AG04450 (cell line): ENCODE measurements at regions not wholly inside any gene's neighbourhood (a gene's known extent, or its start where the extent isn't known, plus 50 kb on each side); places are given as distances from the start of the nearest gene placed in this dataset.

Experiments
- CTCF ChIA-PET: fragments of 300-600, 350-600 bp; formaldehyde crosslinking; extraction: SDS; loops from one replicate; lab custom pipeline; 2022; ENCODE audit warnings: antibody characterized with exemption, inconsistent platforms; lab: Charles Lee
- POLR2A ChIA-PET: fragments of 350-600 bp; formaldehyde crosslinking; extraction: SDS; loops from one replicate; lab custom pipeline; 2021; ENCODE audit warnings: antibody characterized with exemption, inconsistent platforms; lab: Yijun Ruan, JAX
- DNase-seq: peaks from one replicate; pipeline ENCODE4 v3.0.0-alpha.2; 2011; ENCODE audit warnings: low read depth, low spot score
- H3K27ac ChIP-seq: one replicate; pipeline ENCODE4 v1.5.1; 2012; ENCODE audit warnings: low read depth, low read length, control low read depth
- H3K27me3 ChIP-seq: one replicate; pipeline ENCODE4 v1.6.0; 2012; ENCODE audit warnings: low read length; ENCODE audit not compliant: control insufficient read depth, insufficient read depth
- H3K4me3 ChIP-seq: 2 replicates; pipeline ENCODE4 v1.5.1; 2011; ENCODE audit warnings: mild to moderate bottlenecking, low read depth, low read length, control low read depth
- H3K9me3 ChIP-seq: 2 replicates; pipeline ENCODE4 v1.5.1; 2012; ENCODE audit warnings: low read length; ENCODE audit not compliant: control insufficient read depth, insufficient read depth
- TF ChIP-seq, protein P1 (sequence below): IDR thresholded peaks from 2 replicates; pipeline ENCODE4 v1.5.1; 2011; ENCODE audit warnings: low read depth, low read length, control low read depth, inconsistent platforms

DNA sequence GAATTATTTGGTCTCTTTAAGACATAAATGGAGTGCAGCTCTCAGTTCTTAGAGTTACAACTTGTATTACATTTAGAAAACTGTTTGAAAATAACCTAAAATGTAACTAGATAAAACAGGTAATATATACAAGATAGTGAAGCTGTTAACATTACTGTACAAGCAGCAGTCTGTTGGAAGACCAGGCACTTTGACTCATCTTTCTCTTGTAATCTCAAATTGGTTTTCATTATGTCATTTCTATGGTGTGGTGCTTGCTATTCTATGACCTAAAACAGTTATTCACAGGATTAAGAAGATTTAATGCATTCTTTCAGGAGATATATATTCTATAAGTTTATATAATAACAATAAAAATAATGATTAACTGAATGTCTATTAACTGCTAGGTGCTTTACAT, 282.5 kb upstream of the PITX2 start:
- H3K4me3 ChIP-seq, result no peak overlapping the region
- CTCF ChIA-PET, result no interaction called here
- H3K27me3 ChIP-seq, result no peaks in the 10 kb centered on the region
- TF ChIP-seq, protein P1, sequence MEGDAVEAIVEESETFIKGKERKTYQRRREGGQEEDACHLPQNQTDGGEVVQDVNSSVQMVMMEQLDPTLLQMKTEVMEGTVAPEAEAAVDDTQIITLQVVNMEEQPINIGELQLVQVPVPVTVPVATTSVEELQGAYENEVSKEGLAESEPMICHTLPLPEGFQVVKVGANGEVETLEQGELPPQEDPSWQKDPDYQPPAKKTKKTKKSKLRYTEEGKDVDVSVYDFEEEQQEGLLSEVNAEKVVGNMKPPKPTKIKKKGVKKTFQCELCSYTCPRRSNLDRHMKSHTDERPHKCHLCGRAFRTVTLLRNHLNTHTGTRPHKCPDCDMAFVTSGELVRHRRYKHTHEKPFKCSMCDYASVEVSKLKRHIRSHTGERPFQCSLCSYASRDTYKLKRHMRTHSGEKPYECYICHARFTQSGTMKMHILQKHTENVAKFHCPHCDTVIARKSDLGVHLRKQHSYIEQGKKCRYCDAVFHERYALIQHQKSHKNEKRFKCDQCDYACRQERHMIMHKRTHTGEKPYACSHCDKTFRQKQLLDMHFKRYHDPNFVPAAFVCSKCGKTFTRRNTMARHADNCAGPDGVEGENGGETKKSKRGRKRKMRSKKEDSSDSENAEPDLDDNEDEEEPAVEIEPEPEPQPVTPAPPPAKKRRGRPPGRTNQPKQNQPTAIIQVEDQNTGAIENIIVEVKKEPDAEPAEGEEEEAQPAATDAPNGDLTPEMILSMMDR, result no peak
- DNase-seq, result no peak
- POLR2A ChIA-PET, result no interaction called here
- no peak overlapping the region for H3K27ac ChIP-seq
- no peaks in the 10 kb centered on the region for H3K9me3 ChIP-seq

DNA sequence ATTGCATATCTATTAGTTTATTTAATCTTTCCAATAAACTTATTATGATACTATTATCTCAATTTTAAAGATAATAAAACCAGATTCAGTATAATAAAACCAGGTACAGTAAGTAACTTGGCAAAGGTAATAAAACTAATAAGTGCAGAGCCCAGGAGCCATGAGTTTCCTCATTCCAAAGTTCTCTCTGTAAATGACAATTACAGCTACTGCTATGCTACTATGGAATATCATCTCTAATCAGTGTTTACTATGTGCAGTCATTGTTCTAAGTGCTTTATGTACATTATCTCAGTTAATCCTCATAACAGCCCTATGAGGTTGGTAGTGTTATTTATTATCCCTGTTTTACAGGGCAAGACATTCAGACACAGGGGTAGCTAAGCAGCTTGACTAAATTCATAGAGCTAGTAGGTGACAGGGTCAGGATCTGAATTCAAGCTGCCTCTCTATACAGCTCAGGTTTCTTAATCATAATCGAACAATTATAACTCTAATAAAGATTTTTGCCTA, 285.0 kb upstream of the PITX2 start:
- POLR2A ChIA-PET, result no interaction called here
- CTCF ChIA-PET, result no interaction called here
- no peak overlapping the region for H3K27ac ChIP-seq
- no peaks in the 10 kb centered on the region for H3K9me3 ChIP-seq
- no peaks in the 10 kb centered on the region for H3K27me3 ChIP-seq
- no peak overlapping the region for H3K4me3 ChIP-seq
- no peak for DNase-seq
- TF ChIP-seq, protein P1, result no peak

DNA sequence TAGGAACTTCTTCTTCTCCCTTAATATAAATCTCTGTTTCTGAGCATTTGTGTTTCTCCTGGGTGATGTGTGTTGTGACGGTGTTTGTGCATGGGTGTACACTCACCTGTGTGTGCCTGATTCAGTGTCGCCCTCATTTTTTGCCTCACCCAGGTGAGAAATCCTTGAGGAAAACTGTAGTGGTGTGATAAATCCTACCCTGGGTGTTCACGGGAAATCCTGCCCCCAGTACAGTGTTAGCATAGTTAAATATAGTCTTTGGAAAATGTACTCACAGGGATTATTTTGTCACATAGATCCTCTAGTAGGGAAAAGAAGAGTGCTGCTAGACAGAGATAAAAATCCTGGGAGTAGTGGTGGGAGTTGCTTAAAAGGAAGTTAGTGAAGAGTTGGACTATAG, 291.9 kb upstream of the PITX2 start:
- H3K27ac ChIP-seq, result no peak overlapping the region
- ChIA-PET POLR2A (no interaction called here), CTCF (no interaction called here)
- TF ChIP-seq, protein P1, result no peak
- H3K4me3 ChIP-seq, result no peak overlapping the region
- no peaks in the 10 kb centered on the region for H3K27me3 ChIP-seq
- DNase-seq, result no peak
- no peaks in the 10 kb centered on the region for H3K9me3 ChIP-seq

DNA sequence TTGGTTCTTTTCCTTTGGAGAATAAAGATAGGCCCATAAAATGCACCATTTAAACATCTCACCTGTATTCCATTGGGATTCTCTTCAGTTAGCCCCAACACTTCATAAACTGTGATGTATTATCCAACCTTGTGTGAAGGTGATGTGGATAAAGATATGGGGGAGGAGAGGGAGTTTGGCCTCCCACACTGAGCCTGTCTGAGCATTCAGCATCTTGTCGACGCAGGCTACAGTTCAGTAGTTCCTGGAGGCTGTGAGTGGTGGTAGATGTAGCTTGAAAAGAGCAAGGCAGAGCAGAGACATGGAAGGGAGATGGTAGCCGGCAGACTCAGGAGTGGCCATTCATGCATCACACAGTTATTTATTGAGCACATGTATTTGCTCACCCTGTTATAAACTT, 292.4 kb upstream of the PITX2 start:
- TF ChIP-seq, protein P1, result no peak
- CTCF ChIA-PET, result no interaction called here
- no peak for DNase-seq
- H3K9me3 ChIP-seq, result no peaks in the 10 kb centered on the region
- POLR2A ChIA-PET, result no interaction called here
- no peak overlapping the region for H3K27ac ChIP-seq
- no peaks in the 10 kb centered on the region for H3K27me3 ChIP-seq
- H3K4me3 ChIP-seq, result no peak overlapping the region

- ChIA-PET POLR2A (no interaction called here), CTCF (no interaction called here)
- no peak for DNase-seq
- TF ChIP-seq, protein P1, result no peak
- no peak overlapping the region for H3K27ac ChIP-seq
- no peaks in the 10 kb centered on the region for H3K27me3 ChIP-seq
- H3K4me3 ChIP-seq, result no peak overlapping the region
- H3K9me3 ChIP-seq, result no peaks in the 10 kb centered on the region
These were observed 293.6 kb upstream of the PITX2 start for GRCh38 chr4:110916505-110916904.
